Left forelimb (tissue), 1 donor: ENCODE measurements at regions not wholly inside any gene's neighbourhood (a gene's known extent, or its start where the extent isn't known, plus 50 kb on each side); places are given as distances from the start of the nearest gene placed in this dataset.
"Not testable (repeated sequence)": the region's sequence is repeated elsewhere in the genome, so short reads cannot be mapped to it uniquely, and the experiment has no call there.

Source experiments
- DNase-seq: peaks from one replicate; pipeline ENCODE4 v3.0.0-alpha.2; 2018; ENCODE audit warnings: low spot score

DNA sequence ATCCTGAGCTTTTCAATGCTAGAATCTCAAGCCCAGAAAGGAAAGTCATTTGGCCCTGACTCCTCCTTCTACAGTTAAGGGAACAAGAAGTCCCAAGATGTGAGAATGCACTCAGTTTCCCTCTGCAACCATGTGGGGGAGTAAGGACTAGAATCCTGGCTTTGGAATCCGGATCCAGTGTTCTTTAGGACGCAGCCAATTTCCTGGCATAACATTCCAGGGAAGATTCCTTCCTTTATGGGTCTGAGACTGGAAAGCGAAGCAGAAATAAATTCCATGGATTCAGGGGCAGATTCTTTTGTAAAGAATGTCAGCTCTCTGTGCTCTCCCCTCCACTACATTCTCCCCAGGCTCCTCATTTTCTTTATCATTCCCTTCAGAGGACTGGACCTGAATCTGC lies 151.8 kb upstream of the SOX14 start:
- DNase-seq, result no peak

GRCh38 chr3:137615659-137616418 lies 148.3 kb upstream of the SOX14 start:
- no peak for DNase-seq

GRCh38 chr3:137641879-137642704 lies 122.0 kb upstream of the SOX14 start:
- DNase-seq, result no peak

- no peak for DNase-seq
Measured at GRCh38 chr3:137642831-137643230, 121.3 kb upstream of the SOX14 start.

GRCh38 chr3:137647179-137647578 lies 116.9 kb upstream of the SOX14 start:
- no peak for DNase-seq

DNA sequence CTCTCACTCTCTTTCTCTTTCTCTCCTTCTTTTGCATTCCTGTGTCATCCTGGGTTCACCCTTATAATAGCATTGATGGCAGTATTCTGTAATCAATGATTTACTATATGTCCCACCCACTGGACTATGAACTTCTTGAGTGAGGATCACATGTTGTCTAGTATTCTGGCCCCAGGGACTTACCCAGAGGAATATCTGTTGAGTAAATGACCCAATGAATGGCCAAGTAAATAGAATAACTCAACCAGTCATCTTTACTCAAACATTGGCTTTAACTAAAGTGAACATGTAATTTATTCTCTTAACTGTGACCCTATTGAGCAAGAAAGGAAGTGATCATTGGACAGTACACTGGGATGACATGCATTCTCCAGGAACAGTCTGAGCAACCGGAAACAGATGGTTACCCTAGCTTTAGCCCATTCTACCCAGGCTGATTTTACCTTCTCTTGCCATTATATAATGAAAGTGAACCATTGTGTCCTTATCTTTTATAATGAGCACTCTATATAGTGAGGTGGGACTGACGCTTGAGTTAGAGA lies 94.5 kb upstream of the SOX14 start:
- no peak for DNase-seq

DNA sequence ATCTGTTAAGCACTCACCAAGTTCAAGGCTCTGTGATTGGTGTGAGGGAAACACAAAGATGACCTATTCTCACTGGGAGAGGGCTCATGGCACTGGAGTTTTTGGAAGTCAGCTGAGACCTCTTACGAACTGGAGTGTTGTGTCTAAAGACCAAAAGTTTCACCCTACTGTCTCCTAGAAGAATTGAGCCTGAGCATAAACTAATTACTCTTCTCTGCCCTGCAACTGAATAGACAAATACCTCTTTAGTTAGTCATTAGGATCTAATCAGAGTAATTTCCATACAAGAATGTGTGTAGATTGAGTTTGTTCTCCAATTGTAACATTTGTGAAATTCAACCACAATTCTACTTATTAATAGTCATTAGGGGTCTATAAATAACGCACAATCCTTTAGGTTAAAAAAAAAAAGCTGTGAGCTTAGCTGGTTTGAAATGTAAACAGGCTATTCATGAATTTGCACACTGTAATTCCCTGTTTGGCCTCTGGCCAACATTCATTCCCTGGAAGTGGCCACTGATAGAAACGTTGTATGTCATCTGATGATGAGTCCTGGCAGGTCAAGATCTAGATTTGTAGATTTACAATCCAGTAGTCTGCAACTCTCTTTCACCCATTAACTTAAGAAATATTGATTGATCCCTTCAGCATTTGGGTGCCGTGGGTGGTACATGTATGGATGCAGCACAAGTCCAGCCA lies 76.8 kb upstream of the SOX14 start:
- no peak for DNase-seq

- DNase-seq, result no peak
Measured at GRCh38 chr3:137692803-137693431, 71.2 kb upstream of the SOX14 start.

GRCh38 chr3:137693791-137694190 lies 70.3 kb upstream of the SOX14 start:
- no peak for DNase-seq

DNA sequence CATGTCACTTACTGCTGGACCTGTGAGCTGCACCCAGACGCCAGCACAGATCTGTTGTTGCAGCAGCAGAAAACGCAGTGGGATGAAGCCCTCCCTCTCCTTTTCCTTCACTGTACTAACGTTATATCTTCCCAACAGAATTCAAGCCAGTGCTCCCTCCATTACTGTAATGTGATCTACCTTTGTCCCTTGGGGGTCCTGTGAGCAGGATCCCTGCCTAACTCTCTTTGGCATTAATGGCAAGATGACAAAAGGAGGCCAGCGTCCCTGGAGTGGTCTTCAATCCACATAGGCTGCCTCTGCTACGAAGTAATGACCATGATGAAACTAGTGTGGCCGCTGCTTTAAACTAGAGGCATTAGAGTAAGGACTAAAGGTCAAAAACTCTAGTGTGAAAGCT lies 69.3 kb upstream of the SOX14 start:
- DNase-seq, result no peak

DNA sequence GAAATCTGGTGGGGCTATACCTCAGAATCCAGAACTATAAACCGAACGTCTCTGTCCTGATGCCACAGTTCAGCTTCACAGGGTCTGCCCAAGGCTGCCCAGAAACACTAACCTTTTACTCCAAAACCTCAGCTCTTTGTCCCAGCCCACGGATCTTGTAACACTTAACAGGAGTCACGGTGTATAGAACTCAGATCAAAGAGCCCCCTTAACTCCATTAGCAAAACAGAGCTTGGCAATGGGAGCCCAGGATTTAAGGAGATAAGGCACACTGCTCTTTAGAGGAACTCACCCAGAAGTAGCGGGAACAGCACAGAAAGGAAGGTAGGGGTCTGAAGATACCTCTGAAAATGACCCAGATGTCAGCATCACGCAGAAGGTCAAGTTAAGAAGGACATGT lies 68.8 kb upstream of the SOX14 start:
- no peak for DNase-seq

DNA sequence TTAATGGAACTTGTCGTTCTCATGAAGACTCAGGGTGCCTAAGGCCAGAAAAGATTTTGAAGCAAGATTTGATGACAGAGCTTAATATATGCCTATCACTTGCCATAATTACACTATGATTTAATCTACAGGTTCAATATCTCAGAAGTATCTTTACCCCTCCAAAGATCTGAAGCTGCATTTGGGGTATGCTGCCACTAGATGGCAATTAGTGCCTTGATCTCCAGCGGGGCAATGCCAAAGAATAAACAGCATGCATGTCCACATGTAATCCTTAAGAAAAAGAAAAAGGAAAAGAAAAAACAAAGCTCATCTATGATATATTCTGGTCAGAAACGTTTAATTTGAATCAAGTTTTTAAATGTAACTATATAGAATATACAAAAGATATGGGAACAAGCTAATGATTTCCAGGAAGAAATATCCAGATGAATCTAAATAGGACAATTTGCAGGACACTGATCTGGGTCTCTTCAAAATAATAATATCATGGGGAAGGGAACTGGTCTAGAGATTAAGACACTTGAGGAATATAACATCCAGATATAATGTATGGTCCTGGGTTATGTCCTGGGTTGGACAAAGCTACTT lies 55.0 kb upstream of the SOX14 start:
- no peak for DNase-seq

DNA sequence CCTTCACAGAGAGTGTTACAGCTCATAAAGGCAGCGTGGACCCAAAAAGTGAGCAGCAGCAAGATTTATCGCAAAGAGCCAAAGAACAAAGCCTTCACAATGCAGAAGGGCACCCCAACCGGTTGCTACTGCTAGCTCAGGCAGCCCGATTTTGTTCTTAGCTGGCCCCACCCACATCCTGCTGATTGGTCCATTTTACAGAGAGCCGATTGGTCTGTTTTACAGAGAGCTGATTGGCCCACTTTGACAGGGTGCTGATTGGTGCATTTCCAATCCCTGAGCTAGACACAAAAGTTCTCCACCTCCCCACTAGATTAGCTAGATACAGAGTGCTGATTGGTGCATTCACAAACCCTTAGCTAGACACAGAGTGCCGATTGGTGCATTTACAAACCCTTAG lies 50.1 kb upstream of the SOX14 start:
- DNase-seq, result not testable (repeated sequence)
